Medulla oblongata (tissue), 1 donor: ENCODE measurements at regions not wholly inside any gene's neighbourhood (a gene's known extent, or its start where the extent isn't known, plus 50 kb on each side); places are given as distances from the start of the nearest gene placed in this dataset.
"Not testable (repeated sequence)": the region's sequence is repeated elsewhere in the genome, so short reads cannot be mapped to it uniquely, and the experiment has no call there.

Experiments used
- DNase-seq: peaks from one replicate; pipeline ENCODE4 v3.0.0-alpha.2; 2015; ENCODE audit errors: extremely low spot score

GRCh38 chr15:96894659-96895058, 564.2 kb downstream of the NR2F2 start:
- no peak for DNase-seq

DNA sequence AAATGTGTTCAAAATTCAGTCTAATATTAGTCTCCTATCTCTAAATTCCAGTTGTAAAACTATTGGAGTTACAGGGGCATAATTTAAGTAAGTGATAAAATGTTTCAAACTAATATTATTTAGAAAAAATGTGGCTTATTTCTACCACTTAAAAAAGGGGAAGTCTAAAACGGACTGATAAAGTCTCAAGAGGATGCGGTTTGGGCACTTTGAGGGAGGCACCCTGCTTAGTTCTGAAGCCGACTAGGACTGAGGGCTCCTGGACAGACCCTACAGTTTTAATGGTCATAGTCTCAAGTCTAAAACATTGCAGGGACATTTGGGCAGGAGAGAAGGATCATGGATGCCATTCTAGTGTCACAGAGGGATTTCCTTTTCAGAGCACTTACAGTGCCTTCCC, 566.3 kb downstream of the NR2F2 start:
- DNase-seq: no peak

DNA sequence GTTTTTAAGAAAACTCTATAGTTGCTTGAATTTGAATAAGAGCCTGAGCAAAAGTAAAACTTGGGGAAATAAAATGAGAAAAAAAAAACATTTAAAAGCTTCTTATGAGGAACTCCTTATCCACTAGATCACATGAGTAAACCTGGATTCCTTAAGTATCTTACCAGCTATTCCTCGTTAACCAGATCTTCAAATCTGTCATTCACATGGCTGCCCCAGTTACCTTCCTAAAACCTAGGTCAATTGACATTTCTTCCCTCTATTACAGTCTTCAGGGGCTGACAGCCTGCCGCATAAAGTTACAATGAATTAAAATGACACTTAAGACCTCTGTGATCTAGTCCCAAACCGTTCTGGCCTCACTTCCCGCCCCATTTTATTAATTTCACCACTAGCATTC, 583.6 kb downstream of the NR2F2 start:
- DNase-seq: no peak

DNA sequence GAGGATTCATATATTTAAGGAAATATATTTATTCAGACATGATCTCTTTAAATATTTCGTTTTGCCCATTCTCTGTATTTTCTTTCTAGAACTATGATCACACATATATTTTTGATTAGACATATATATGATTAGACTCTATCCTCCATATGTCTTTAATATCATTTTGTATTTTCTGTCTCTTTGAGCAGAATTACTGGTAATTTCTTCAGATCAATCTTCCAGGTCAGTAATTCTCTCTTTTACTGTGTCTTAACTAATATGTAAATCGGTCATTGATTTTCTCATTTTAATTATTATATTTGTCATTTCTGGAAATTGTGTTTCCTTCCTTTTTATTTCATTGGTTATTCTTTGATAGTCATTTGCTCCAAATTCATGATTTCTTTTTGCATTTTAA, 586.2 kb downstream of the NR2F2 start:
- no peak for DNase-seq

DNA sequence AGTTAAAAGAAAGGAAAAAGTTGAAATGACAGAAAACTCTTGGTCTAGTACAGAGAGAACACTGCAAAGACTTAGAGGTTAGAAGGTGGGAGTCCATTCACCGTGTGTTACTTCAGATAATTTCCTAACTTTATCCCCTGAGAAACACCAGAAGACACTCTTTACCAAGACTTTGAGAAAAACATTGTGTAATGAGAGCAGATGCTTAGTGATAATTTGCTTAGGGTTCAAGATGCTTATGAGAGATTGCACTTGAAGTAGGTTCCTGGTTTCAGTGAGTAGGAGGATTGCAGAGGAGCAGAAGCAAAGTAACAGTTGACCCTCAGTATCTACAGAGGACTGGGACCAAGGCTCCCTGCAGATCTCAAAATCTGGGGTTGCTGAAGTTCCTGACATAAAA, 594.1 kb downstream of the NR2F2 start:
- DNase-seq: no peak

- DNase-seq: no peak
These were observed 617.1 kb downstream of the NR2F2 start for GRCh38 chr15:96947296-96948229.

DNA sequence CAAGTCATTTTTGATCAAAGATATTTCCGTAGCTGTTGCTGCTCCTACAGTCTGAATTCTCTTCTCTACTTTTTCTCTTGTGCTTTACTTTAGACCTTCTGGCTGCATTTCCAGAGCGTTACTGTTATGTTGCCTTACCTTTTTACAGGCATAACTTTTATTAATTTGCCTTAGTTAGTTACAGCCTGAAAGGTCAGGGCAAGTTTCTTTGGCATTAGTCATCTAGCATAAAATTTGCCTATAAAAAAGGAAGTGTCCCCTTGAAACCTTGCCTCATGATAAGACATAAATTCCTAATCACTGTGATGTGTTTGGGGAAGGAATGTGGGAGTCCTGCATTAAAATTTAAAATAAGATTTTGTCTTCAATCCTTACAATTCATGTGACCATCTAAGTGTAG, 618.5 kb downstream of the NR2F2 start:
- no peak for DNase-seq

DNA sequence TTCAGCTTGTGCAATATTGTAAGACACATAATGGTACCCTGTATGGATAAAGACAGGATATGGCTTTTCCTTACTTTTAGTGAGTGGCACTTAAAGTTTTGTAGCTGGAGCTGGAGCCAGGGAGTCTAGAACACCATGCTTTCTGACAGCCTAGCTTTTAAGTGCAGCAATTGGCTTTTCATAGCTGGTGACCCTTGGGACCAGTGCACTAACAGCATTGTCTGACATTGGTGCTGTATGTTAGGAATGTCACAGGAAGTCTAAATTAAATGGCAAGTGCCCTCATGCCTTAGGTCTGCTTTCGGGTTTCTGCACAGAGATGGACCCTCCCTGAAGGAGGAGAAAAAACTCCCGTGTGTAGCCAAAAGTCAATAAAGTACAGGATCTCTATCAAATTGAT, 628.2 kb downstream of the NR2F2 start:
- no peak for DNase-seq

- no peak for DNase-seq
These were observed 629.0 kb downstream of the NR2F2 start for GRCh38 chr15:96959501-96959900.

DNA sequence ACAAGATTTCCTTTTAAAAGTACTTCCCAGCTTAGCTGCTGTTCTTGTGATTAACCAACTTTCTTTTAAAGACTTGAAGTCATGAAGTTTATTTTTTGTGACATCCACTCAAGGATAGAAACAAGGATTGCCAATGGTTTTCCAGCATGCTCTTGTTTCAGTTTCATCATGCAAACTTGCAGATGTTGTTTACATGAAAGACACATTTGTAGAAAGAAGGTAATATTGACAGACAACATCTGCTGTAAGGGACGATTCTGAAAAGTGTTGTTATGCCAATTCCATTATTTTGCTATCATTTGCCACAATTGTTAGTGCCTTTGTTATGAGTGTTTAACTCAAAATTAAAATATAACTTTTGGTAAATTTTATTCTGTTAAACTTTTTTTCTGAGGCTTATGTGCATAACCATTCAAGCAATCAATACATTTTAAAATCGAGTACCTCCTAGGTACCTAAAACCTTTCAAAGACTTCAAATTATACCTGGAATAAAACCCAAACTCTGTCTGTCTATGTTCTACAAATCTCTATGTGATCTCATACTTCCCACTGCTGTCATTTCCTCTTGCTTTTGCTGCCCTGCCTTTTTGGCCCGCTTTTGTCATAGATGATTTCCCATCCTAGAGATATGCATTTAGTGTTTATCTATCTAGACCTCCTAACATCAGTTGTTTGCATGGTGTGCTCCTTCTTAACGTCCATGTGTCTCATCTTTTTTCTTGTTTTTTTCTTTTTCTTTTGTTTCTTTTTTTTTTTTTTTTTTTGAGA, 630.4 kb downstream of the NR2F2 start:
- DNase-seq: no peak

DNA sequence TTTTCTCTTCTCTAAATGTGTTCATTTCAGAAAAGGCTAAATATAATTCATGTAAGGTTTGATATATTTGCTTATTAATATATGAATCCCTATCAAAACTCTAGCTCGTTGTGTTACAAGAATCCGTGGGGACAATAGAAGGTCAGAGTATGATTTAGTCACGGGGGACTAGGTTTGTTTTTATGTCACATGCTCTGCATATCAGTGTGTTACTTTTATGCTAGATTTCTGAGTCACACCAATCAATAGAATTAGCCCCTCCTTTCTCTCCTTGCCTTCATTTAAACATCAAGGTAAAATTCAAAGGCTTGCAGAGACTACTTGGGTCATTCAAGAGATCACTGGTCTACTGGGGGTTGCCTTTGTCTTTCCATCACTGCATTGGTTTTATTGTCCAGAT, 636.1 kb downstream of the NR2F2 start:
- DNase-seq: no peak

GRCh38 chr15:96969732-96970710, 639.5 kb downstream of the NR2F2 start:
- no peak for DNase-seq

DNA sequence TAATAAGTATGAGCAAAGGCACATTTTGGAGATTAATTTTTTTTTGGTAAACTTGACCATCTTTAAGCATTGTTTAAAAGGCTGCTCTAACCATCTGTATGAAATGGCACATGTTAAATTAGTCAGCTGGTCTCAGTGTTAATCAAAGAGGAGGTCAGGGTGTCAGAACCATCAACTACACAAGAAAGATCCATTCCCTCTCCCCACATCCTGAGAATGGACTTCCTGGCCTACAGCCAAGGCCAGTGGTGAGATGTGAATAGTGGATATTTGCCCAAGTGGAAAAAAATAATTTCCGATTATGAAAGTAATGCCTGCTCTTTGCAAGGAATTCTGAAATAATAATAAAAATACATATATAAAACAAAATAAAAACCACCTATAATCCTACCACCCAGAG, 641.7 kb downstream of the NR2F2 start:
- no peak for DNase-seq

DNA sequence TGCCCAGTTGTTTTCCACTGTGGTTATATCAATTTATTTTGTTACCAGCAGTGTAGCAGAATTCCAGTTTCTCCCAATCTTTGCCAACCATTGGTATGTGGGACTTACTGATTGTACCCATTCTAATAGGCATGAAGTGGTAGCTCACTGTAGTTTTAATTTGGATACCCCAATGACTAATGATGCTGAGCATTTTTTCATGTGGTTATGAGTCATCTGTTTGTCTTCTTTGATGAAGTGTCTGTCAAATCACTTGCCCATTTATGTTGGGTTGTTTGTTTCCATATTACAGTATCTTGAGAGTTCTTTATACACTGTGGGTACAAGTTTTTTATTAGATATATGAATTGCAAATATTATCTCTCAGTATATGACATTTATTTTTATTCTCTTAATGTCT, 644.3 kb downstream of the NR2F2 start:
- no peak for DNase-seq

DNA sequence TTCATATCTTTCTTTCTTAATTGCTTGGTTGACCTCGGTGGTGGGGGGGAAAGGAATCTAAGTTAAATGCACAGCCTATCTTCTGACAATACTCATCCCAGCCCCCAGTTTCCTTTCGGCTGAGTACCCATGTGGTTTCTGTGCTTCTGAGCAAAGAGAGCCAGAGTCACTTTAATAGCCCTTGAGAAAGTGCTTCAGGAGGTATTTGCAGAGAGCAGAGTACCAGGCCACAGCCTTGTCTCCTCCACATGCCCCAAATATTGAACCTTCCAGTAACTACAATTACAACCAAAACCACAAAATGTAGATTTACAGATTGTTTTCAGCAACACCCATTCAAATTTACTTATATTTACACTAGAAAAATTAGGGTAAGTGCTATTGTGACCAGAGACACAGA, 647.4 kb downstream of the NR2F2 start:
- no peak for DNase-seq

DNA sequence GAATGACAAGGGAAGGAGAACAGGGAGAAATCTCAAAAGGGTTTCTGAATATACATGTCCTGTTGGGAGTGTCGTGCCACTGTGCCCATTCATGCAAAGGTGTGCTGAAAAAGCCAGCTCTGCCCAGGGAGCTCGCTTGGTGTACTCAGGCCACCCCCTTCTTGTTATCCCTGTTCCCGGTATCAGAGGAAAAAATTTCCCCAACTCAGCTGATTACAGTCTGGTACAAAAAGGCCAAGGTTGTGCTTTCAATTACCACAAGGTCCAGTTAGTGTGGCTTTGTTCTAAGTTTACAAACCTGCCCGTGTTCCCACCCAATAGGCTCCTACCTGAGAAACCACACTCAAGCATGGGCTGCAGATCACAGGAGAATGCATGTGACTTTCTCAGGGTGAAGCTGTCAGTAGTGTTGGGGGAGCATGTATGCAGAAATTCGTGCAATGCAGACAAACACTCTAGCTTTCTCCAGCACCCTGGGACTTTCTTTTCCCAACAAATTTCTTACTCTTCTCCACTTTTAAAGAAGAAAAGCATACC, 648.5 kb downstream of the NR2F2 start:
- no peak for DNase-seq

GRCh38 chr15:96984121-96984671, 653.7 kb downstream of the NR2F2 start:
- not testable (repeated sequence) for DNase-seq

GRCh38 chr15:96992817-96993216, 662.3 kb downstream of the NR2F2 start:
- DNase-seq: no peak

GRCh38 chr15:96997538-96997937, 667.0 kb downstream of the NR2F2 start:
- DNase-seq: no peak

GRCh38 chr15:97009031-97009431, 678.5 kb downstream of the NR2F2 start:
- DNase-seq: no peak

DNA sequence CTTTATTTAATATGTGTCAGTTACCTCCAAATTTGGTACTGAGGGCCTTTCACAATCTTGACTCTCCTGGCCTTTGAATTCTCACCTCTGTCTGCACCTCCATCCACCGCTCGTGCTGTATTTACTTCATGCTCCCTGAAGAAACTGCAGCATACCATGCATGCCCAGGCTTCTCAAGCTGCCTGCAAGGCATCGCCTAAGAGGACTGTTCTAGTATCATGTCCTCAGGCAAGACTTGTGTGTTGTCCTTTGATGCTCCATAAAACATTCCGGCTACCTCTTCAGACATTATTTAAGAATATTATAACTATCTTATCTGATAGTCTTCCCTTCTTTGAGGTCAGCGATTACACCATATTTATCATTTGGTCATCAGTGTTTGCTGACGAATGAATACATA, 682.5 kb downstream of the NR2F2 start:
- no peak for DNase-seq
